ENCODE measurements at regions not wholly inside any gene's neighbourhood (a gene's known extent, or its start where the extent isn't known, plus 50 kb on each side); places are given as distances from the start of the nearest gene placed in this dataset.

GRCh38 chr2:100721693-100722092, 98.2 kb upstream of the NPAS2 start:
- Histone ChIP-seq H3K27ac (no peak overlapping the region), H3K4me1 (no peaks in the 10 kb centered on the region), H3K9me3 (no peaks in the 10 kb centered on the region), H3K27me3 (peaks cover 0 to 3% of the 10 kb centered on the region in 2 donors), H3K4me3 (no peak overlapping the region), H3K36me3 (no peaks in the 10 kb centered on the region)
- TF ChIP-seq CTCF (IDR thresholded peaks at IDR 0.05): no peak
- DNase-seq: no peak
- intact Hi-C loops (cut with DNase I; ENCODE audit: low total_unique reads): no loop called here

- H3K9me3 ChIP-seq: no peaks in the 10 kb centered on the region
- H3K27ac ChIP-seq: no peak overlapping the region
- H3K27me3 ChIP-seq: peaks cover 0 to 4% of the 10 kb centered on the region in 2 donors
- TF ChIP-seq CTCF (IDR thresholded peaks at IDR 0.05): no peak
- no peak for DNase-seq
- H3K4me3 ChIP-seq: no peak overlapping the region
- no peaks in the 10 kb centered on the region for H3K4me1 ChIP-seq
- intact Hi-C loops (cut with DNase I; ENCODE audit: low total_unique reads): no loop called here
- no peaks in the 10 kb centered on the region for H3K36me3 ChIP-seq
Measured at GRCh38 chr2:100722125-100722524, 97.8 kb upstream of the NPAS2 start.

- Histone ChIP-seq H3K36me3 (no peaks in the 10 kb centered on the region), H3K4me3 (no peak overlapping the region), H3K27ac (no peak overlapping the region), H3K4me1 (no peaks in the 10 kb centered on the region), H3K9me3 (no peaks in the 10 kb centered on the region), H3K27me3 (peaks cover 0 to 4% of the 10 kb centered on the region in 2 donors)
- TF ChIP-seq CTCF (IDR thresholded peaks at IDR 0.05): no peak
- intact Hi-C loops (cut with DNase I; ENCODE audit: low total_unique reads): no loop called here
- DNase-seq: no peak
Measured at GRCh38 chr2:100726866-100727265, 93.1 kb upstream of the NPAS2 start.

GRCh38 chr2:100730290-100730868, 89.6 kb upstream of the NPAS2 start:
- H3K27ac ChIP-seq: no peak overlapping the region
- H3K4me1 ChIP-seq: no peaks in the 10 kb centered on the region
- intact Hi-C loops (cut with DNase I; ENCODE audit: low total_unique reads): loop anchor here (5.0 kb wide), 1 partner anchor 252 kb away; no protein-coding TSS in a partner anchor
- TF ChIP-seq CTCF (IDR thresholded peaks at IDR 0.05): peak; percentile 49 to 50
- DNase-seq: peak; percentile 44 to 76
- H3K4me3 ChIP-seq: no peak overlapping the region
- H3K27me3 ChIP-seq: peaks cover 0 to 4% of the 10 kb centered on the region in 2 donors
- H3K36me3 ChIP-seq: no peaks in the 10 kb centered on the region
- H3K9me3 ChIP-seq: no peaks in the 10 kb centered on the region

- H3K27ac ChIP-seq: no peak overlapping the region
- intact Hi-C loops (cut with DNase I; ENCODE audit: low total_unique reads): loop anchor here (5.0 kb wide), 1 partner anchor 251 kb away; no protein-coding TSS in a partner anchor
Measured at GRCh38 chr2:100731535-100731981, 88.4 kb upstream of the NPAS2 start.

More at GRCh38 chr2:100731535-100731981, 88.4 kb upstream of the NPAS2 start:
- peaks cover 0 to 2% of the 10 kb centered on the region in 2 donors for H3K27me3 ChIP-seq
- H3K4me3 ChIP-seq: no peak overlapping the region
- H3K4me1 ChIP-seq: no peaks in the 10 kb centered on the region
- no peak for DNase-seq
- no peaks in the 10 kb centered on the region for H3K9me3 ChIP-seq
- no peaks in the 10 kb centered on the region for H3K36me3 ChIP-seq
- TF ChIP-seq CTCF (IDR thresholded peaks at IDR 0.05): no peak

Data from tibial artery (tissue), 4 donors.